GM19438 (cell line): ENCODE measurements at regions not wholly inside any gene's neighbourhood (a gene's known extent, or its start where the extent isn't known, plus 50 kb on each side); places are given as distances from the start of the nearest gene placed in this dataset.
"Not testable (repeated sequence)": the region's sequence is repeated elsewhere in the genome, so short reads cannot be mapped to it uniquely, and the experiment has no call there.

Source experiments
- ATAC-seq: cut with Tn5 transposase; IDR thresholded peaks from one replicate; pipeline ENCODE4 v1.9.1; 2021; ENCODE audit warnings: low read depth; ENCODE audit not compliant: unreplicated experiment

DNA sequence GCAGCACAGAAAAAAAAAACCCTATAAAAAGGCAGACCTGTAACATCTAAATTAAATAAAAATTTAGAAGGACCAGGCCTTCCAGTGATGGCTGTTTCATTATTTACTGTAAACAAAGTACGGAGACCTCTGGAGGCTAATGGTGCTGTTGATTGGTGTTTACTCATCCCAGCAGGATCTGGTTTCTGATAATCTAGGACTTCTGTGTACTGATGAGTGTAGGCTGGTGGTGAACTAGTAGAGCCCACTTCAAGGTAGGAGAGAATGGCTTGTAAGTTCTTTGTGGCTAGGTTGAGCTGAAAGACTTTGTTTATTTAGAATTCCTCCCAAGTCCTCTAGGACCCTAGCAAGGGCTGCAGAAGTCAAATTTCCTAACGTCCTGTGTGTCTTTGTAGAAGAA lies 398.1 kb upstream of the PITX2 start:
- ATAC-seq, result no peak

GRCh38 chr4:111022758-111023157 lies 399.9 kb upstream of the PITX2 start:
- no peak for ATAC-seq

GRCh38 chr4:111027526-111027925 lies 404.6 kb upstream of the PITX2 start:
- no peak for ATAC-seq

DNA sequence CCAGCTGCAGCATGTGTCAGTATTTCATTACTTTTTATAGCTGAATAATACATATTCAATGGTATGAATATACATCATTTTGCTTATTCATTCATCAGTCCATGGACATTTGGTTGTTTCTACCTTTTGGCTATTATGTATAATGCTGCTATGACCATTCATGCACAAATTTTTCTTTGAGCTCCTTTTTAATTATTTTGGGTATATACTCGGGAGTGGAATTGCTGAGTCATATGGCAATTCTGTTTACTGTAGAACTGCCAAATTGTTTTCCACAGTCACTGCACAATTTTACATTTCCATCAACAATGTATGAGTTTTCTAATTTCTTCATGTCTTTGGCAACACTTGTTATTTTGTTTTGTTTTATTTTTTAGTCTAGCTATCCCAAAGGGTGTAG lies 405.9 kb upstream of the PITX2 start:
- no peak for ATAC-seq

- no peak for ATAC-seq
These were observed 408.2 kb upstream of the PITX2 start for GRCh38 chr4:111031001-111031579.

- ATAC-seq, result no peak
These were observed 408.7 kb upstream of the PITX2 start for GRCh38 chr4:111031596-111031995.

DNA sequence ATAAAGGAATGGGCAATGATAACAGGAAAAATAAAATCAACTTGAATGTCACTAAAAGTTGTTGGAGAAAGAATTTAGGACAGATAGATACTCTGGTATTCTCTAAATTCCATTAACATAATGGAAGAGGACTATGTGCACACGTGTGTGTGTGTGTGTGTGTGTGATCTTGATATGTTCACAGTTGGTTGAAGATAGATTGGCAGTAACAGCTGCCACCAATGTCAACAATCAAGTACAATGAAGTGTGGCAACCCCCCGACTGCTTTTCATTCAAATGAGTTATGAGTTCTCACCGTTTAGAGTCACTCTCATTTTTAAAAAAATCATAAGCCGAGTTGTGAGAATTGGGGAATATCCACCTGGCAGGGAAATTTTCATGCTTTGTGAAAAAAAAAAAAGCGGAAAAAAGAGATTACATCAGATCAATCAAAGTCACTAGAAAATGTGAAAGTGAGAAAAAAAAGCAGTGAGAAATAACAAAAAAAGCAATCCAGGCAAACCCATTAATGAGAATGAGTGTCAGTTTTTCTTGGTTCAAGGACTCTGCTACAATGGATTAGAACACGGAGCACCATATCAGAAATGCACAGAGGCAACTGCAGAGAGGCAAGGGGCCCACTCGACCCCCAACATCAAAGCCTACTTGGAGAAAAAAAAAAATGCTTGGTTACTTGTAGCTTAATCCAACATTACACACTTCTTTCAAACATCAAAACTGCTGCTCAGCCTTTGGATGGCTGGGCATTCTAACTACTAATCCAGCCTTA lies 414.9 kb upstream of the PITX2 start:
- no peak for ATAC-seq

GRCh38 chr4:111040904-111041303 lies 418.0 kb upstream of the PITX2 start:
- no peak for ATAC-seq

GRCh38 chr4:111043286-111043685 lies 420.4 kb upstream of the PITX2 start:
- ATAC-seq, result no peak

DNA sequence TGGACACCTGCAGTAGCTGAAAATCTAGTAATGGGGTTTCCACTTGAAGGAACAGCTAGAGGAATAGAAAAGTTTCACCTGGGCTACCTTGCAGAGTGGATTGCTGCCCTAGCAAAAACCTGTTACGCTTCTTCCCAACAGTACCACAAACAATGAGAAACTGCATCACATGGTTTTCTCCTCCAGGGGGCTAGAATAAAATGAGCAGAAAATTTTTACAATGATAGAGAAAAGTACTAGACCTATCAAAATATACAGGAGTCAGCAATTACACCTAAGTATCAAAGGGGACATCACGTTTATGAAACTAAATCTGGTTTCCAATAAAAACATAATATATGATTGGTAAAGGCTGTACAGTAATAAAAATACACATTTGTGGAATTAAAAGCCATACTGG lies 423.1 kb upstream of the PITX2 start:
- no peak for ATAC-seq

DNA sequence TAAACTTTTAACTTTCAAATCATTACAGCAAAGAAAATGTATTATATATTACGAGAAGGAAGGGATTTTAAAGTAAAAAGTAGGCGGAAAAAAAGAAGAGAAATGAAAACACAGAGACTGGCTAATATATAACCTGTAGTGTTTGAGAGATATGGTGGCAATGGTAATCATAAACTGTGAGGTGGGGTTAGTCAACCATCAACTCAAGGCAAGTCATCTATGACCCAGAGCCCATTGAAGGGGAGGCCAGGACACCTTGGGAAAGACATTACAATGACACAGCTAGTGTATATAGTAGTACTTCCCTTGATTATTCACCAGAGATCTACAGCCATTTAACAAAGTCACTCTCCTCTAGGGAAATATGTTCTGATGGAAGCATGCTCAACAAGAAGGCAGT lies 423.9 kb upstream of the PITX2 start:
- peak; percentile 81 for ATAC-seq

- ATAC-seq, result no peak
These were observed 425.4 kb upstream of the PITX2 start for GRCh38 chr4:111048316-111048715.

- ATAC-seq, result no peak
These were observed 441.6 kb upstream of the PITX2 start for GRCh38 chr4:111064342-111064993.

GRCh38 chr4:111066001-111066400 lies 443.1 kb upstream of the PITX2 start:
- no peak for ATAC-seq

DNA sequence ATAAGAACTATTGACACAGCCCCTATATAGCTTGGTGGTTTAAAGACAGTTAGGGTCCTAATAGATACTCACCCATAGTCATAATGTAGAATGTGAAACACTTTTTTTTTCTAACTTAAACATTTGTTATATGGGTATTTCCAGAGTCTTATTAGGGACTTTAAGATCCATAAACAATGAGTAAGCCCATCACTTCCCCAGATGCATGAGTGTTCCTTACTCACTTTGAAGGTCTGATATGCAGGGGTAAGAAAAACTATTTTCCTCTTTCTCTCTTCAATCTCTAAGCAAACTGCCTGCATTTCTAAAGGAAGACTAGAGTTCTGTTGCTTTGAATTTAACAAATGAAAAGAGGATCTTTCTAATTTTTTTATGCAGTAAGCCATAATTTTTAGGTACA lies 443.6 kb upstream of the PITX2 start:
- ATAC-seq, result no peak

- ATAC-seq, result no peak
These were observed 444.0 kb upstream of the PITX2 start for GRCh38 chr4:111066887-111067286.

- no peak for ATAC-seq
These were observed 446.0 kb upstream of the PITX2 start for GRCh38 chr4:111068883-111069282.

GRCh38 chr4:111070390-111070789 lies 447.5 kb upstream of the PITX2 start:
- ATAC-seq, result no peak

DNA sequence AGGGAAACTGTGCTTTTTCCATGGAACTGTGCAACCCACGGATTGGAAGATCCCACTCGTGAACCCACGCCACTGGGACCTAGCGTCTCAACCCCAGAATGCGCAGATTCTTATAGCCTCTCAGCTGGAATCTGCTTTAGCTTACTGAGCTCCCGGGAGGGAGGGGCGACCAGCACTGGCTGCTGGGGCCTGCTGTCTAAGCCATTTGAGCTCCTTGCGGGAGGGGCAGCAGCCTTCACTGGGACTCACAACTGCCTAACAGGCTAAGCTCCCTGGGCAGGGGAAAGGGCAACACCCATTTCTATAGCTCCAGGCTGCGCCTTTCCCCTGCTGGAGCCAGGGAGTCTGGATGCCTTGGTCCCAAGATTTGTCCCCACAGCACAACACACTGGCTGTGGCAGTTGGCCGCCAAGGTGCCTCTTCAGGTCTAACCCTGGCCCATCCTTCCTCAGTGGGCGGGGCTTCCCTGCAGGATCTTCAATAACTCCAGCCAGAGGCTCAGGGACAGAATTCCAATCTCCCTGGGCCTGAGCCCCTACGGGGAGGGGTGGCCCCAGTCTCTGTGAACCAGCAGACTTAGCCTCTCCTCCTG lies 451.7 kb upstream of the PITX2 start:
- ATAC-seq, result no peak

- not testable (repeated sequence) for ATAC-seq
These were observed 453.4 kb upstream of the PITX2 start for GRCh38 chr4:111076299-111076698.

- no peak for ATAC-seq
These were observed 485.3 kb upstream of the PITX2 start for GRCh38 chr4:111108153-111108552.

GRCh38 chr4:111113591-111113990 lies 490.7 kb upstream of the PITX2 start:
- no peak for ATAC-seq
